RCC 7860 (cell line): ENCODE measurements at regions not wholly inside any gene's neighbourhood (a gene's known extent, or its start where the extent isn't known, plus 50 kb on each side); places are given as distances from the start of the nearest gene placed in this dataset.

Source experiments
- DNase-seq: peaks from one replicate; pipeline ENCODE4 v3.0.0-alpha.2; 2015; ENCODE audit warnings: low spot score
- FAIRE-seq: peaks from 2 replicates; lab custom pipeline; 2012; peaks lifted over from hg19 to GRCh38; lab: Jason Lieb, UNC

- FAIRE-seq: no peak
- DNase-seq: no peak
These were observed 350.1 kb downstream of the GRXCR1 start for GRCh38 chr4:43242606-43243005.

DNA sequence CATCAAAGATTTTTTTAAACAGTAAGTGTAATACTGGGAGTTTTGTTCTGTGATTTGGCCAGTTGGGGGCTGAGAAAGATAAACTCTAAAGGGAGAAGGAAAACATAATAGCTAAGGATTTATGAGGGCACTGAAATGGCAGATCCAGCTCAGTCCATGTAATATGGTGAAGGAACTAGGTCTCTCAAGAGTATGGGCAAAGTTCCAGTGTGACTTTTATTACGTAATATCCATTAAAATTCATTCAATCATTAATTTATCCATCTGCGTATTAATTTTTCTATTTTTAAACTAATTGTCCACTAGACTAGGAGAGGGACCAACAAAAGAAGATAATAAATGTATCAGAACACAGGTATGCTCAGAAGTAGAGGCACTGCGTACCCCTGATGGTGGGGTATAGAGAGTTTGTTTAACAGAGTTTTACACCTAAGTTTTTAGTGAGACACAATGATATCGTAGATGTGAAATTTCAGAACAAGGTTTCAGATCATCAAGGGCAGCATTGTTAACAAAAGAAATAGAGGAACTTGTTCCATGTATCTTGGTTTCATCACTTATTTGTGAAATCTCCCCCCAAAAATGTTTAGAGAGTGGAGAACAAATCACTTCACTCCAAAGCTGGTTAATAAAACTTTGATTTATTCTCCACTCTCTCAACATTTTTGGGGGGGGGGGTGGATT lies 351.1 kb downstream of the GRXCR1 start:
- DNase-seq (no peak), FAIRE-seq (no peak)

GRCh38 chr4:43244688-43245382 lies 352.3 kb downstream of the GRXCR1 start:
- no peak for FAIRE-seq
- no peak for DNase-seq

DNA sequence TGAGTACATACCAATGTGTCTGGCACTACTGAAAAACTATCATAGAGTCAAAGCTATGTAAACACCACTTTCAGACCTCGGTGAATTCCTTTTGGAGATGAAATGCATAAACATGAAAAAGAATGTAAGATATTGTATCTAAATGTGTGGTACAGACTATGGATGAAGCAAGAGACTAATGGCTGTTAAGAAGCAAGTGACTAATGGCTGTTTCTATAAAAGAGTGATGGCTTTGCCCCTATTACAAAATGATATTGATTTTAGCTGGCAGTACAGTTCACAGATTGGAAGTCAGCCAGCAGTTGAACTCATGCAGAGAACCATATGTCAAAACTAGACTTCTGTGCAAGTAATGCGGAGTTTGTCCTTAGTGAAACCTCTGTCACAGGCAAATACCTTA lies 359.3 kb downstream of the GRXCR1 start:
- FAIRE-seq: no peak
- DNase-seq: no peak

GRCh38 chr4:43253541-43253940 lies 361.0 kb downstream of the GRXCR1 start:
- DNase-seq (no peak), FAIRE-seq (no peak)

DNA sequence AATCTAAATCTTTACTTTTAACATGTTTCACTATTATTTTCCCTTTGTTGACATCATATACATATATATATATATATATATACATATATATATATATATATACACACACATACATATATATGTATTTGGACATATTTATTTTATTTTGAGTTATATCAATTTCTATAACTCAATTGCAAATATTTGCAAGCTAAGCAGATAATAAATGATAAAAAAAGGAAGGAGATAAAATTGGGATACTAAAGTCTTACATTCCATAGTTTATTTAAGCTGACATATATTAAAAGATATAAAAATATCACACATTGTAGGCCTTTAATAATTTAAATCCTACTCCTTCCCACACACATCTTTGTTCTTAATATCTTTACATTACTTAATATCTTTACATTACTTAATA lies 372.2 kb downstream of the GRXCR1 start:
- FAIRE-seq: no peak

GRCh38 chr4:43271946-43272345 lies 379.4 kb downstream of the GRXCR1 start:
- DNase-seq (no peak), FAIRE-seq (no peak)

More for the DNA sequence above, 372.2 kb downstream of the GRXCR1 start:
- DNase-seq: no peak

- DNase-seq (no peak), FAIRE-seq (no peak)
These were observed 381.9 kb downstream of the GRXCR1 start for GRCh38 chr4:43274376-43274775.

DNA sequence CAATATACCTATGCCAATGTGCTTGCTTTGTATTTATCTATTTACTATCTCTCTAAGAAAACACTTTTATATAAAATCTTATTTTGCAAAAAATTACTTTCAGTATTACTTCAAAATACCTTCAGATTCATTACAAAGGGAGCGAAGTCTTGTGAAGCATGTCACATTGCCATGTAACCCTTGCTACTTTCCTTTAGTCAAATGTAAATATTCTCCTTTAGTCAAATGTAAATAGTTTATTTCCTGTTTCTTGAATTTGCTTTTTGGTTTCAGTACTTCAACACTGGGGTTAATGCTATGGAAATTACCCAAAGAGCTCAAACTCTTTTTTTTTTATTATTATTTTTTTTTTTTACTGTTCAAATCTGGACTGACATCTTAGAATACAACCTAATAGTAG lies 383.3 kb downstream of the GRXCR1 start:
- DNase-seq: no peak
- no peak for FAIRE-seq

DNA sequence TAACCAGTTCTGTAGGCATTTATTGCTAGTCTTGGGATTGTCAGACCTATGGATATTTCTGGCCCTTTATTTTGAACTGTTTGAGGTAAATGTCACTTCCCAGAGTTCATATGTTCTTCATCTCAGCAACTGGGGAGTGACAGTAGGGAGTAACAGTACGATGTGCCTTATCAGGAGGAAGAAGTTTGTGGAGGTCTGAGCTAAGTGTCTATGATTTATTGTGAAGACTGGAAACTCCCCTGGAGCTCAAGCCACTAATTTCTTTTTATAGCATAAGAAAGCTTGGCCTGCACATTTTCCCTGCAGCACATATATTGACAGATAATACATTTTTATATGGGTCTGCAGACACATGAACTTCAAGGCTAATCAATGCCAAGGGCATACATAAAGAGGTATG lies 383.8 kb downstream of the GRXCR1 start:
- FAIRE-seq: no peak
- DNase-seq: no peak

GRCh38 chr4:43277003-43277402 lies 384.5 kb downstream of the GRXCR1 start:
- DNase-seq: no peak
- no peak for FAIRE-seq

- no peak for FAIRE-seq
- no peak for DNase-seq
These were observed 390.0 kb downstream of the GRXCR1 start for GRCh38 chr4:43282534-43282933.

GRCh38 chr4:43286137-43286536 lies 393.6 kb downstream of the GRXCR1 start:
- FAIRE-seq: no peak
- DNase-seq: no peak

DNA sequence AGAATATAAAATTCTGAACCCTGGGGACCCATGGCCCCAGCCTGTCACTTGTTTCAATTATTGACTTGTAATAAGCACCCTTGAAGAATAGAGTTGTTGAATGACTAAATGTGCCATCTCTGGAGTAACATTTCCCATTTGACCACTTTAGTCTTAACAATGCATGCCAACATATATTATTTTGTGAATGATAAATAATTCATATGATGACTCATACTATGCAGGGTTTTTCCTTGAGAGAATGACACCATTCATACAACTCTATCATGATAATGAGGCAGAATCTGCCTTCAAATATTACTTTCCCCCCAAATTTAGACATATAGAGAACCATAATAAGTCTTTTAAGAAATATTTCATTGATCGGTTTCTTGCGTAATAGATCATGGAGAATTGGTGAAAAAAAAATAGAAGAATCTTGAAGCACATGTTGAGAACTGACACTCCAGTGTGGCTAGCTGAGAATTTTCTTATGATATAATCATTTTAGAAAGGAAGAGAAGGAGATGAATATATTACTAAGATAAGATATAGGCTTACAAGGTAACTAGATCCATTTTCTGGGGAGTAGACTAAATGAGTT lies 404.5 kb downstream of the GRXCR1 start:
- DNase-seq (no peak), FAIRE-seq (no peak)

- DNase-seq (no peak), FAIRE-seq (no peak)
These were observed 424.3 kb downstream of the GRXCR1 start for GRCh38 chr4:43316813-43317212.

GRCh38 chr4:43325220-43325967 lies 432.9 kb downstream of the GRXCR1 start:
- FAIRE-seq: no peak

DNA sequence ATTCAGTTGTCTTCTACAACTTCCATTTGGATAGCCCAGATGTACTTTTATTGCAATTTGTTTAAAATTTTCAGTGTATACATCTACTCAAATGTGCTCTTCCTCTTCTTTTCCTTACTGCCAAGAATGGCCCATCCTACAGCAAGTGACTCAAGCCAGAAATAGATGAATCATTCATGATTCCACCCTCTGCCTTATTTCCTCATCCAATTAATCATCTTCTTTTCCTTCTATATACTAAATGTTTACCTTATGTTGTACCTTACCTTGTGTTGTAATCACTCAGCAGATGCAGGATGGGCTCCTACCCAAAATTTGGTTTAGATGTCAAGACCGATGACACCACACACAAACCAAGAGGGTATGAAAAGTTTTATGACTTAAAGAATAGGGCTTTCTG lies 437.8 kb downstream of the GRXCR1 start:
- FAIRE-seq (peak; percentile 81), DNase-seq (peak; percentile 66)

More at GRCh38 chr4:43325220-43325967, 432.9 kb downstream of the GRXCR1 start:
- no peak for DNase-seq

DNA sequence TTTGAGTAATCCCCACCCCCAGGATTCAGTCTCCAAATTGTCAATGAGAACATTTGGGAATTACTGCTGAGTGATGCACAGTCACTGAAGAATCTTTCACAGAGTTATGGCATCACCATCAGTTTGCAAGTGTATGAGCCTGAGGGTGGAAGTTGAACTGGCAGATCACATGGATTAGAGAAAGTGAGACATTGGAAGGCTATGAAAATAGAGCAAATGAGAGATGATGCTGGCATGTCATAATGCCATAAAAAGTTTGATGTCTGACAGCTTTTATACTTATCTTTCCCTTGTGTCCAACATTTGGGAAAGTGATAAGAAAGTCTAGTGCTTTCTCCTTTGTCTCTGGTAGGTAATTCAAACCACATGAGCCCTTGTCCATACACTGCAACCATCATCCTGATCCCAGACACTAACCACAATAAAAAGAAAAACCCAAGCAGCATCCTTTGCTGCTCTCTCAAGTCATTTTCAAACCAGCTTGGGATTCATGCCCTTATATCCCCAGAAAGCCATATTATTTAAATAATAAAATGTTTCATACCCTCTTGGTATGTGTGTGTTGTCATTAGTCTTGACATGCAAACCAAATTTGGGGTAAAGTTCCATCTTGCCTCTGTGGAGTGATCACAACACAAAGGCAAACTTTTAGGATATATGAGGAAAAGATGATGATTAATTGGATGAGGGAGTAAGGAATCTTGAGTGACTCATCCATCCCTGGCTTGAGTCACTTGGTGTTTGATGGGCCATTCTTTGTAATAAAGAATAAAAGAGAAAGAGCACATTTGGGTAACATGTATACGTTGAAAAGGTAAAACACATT lies 438.9 kb downstream of the GRXCR1 start:
- FAIRE-seq: peak; percentile 90

DNA sequence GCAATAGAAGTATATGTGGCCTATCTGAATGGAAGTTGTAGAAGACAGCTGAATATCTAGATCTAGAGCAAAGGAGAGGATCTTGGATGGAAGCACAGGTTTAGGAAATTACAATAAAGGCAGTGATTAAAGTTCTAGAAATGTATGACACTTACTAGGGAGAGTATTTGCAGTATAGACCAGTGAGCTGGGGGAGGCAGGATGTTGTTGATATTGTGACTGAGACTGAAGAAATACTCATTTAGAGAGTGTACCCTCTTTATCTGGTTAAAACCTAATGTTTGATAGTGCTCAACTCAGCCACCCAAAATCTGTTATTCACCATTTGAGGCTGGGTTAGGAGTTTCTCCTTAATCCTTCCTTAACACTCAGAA lies 439.5 kb downstream of the GRXCR1 start:
- FAIRE-seq: no peak
- no peak for DNase-seq

More for the DNA sequence above, 438.9 kb downstream of the GRXCR1 start:
- DNase-seq: peak; percentile 69

DNA sequence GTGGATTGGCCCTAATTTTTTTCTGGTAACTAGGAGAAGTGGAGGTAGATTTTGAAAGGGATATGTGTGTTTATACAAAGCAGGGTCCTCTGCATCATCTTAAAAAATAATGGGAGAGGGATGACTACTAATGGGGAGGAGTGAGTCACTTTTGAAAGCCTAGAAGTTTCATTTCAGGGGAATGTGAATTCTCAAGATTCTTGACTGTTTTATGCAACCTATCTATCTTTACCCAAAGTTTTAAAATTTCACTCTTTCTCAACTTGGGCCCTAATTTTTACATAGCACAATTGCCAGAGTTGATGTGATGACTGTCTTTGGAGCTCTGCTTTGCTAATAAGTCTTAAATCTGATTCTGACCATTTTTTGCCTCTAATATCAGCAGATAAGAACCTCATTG lies 445.2 kb downstream of the GRXCR1 start:
- DNase-seq (peak; percentile 24), FAIRE-seq (no peak)

DNA sequence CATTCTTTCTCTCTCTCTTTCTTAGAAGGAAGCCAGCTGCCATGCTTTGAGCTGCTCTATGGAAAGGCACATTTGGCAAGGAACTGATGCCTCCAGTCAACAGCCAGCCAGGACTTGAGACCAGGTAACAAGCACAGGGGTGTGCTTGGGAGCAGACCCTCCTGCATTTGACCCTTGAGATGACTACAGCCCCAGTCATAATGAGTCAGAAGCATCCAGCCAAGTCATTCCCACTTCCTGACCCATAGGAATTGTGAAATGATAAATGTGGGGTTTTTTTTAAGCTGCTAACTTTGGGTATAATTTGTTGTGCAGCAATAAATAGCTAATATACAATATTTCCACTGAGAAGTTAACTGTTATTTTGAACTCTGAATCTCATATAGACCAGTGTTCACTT lies 446.9 kb downstream of the GRXCR1 start:
- FAIRE-seq: peak; percentile 91

More for the DNA sequence above, 446.9 kb downstream of the GRXCR1 start:
- peak; percentile 73 for DNase-seq
